Thyroid gland (tissue), 4 donors: ENCODE measurements at regions not wholly inside any gene's neighbourhood (a gene's known extent, or its start where the extent isn't known, plus 50 kb on each side); places are given as distances from the start of the nearest gene placed in this dataset.

Experiments
- POLR2A ChIP-seq, 2 donors: fragments of 450-650 bp; IDR thresholded peaks; one replicate each; pipeline ENCODE4 v1.6.1; 2017; ENCODE audit warnings: antibody characterized with exemption in 2 of 2, mild to moderate bottlenecking in 2 of 2, moderate library complexity in 1 of 2
- TF ChIP-seq, protein P1 (sequence below), 6 experiments: fragments of 200-600 bp in 3 of 6; fragments of 450-650 bp in 3 of 6; sonication (generic) in 3 of 6; IDR thresholded peaks; one replicate each; pipeline ENCODE4 v1.5.1; 2016 to 2019; ENCODE audit warnings: antibody characterized with exemption in 6 of 6, mild to moderate bottlenecking in 2 of 6, inconsistent platforms in 1 of 6, moderate library complexity in 1 of 6

DNA sequence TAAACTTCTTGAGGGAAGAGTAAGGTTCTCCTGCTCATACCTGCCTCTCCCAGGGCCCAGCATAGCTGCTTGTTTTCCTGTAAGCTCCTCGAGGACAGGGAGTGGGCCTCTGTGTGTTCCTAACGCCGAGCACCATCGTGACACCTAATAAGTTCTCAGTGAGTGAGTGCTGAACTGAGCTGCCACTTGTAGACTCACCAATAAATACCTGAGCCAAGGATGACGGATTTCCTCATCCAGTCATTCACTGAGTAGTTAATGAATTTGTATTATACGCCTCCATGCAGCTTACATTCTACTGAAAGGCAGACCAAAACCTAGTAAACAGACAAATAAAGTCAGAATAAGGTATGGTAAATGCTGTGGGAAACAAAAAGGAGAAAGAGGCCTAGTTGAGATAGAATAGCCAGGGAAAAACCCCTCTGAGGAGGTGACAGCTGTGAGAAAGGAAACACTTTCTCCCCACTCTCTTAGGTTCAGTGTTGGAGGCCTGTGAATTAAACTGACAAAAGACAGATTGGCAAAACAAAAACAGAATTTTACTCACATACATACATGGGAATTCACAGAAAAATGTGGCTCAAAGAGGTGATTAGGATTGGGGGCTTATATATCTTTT, 138.6 kb downstream of the B3GNT2 start:
- TF ChIP-seq, protein P1, sequence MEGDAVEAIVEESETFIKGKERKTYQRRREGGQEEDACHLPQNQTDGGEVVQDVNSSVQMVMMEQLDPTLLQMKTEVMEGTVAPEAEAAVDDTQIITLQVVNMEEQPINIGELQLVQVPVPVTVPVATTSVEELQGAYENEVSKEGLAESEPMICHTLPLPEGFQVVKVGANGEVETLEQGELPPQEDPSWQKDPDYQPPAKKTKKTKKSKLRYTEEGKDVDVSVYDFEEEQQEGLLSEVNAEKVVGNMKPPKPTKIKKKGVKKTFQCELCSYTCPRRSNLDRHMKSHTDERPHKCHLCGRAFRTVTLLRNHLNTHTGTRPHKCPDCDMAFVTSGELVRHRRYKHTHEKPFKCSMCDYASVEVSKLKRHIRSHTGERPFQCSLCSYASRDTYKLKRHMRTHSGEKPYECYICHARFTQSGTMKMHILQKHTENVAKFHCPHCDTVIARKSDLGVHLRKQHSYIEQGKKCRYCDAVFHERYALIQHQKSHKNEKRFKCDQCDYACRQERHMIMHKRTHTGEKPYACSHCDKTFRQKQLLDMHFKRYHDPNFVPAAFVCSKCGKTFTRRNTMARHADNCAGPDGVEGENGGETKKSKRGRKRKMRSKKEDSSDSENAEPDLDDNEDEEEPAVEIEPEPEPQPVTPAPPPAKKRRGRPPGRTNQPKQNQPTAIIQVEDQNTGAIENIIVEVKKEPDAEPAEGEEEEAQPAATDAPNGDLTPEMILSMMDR (IDR thresholded peaks at IDR 0.05) = no peak
- no peak for TF ChIP-seq POLR2A (IDR thresholded peaks at IDR 0.05)
